ENCODE measurements at regions not wholly inside any gene's neighbourhood (a gene's known extent, or its start where the extent isn't known, plus 50 kb on each side); places are given as distances from the start of the nearest gene placed in this dataset.
"Not testable (repeated sequence)": the region's sequence is repeated elsewhere in the genome, so short reads cannot be mapped to it uniquely, and the experiment has no call there.

DNA sequence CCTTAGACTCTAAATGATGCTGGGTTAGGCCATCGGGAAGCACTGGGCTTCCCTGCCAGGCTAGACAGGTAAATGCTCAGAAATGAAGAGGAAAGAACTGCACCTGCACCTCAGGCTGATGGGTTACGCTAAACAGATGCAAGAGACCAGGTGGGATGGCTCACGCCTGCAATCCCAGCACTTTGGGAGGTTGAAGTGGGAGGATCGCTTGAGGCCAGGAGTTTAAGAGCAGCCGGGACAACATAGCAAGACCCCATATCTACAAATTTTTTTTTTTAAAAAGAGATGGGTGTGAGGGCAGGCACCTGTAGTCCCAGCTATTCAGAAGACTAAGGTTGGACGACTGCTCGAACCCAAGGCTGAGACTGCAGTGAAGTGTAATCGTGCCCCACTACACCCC lies 634.7 kb downstream of the UQCRFS1 start:
- H3K4me1 ChIP-seq = no peaks in the 10 kb centered on the region
- no peaks in the 10 kb centered on the region for H3K36me3 ChIP-seq
- intact Hi-C loops (cut with DNase I; ENCODE audit: low total_unique reads) (no loop called here), in situ Hi-C loops (cut with MboI; ENCODE audit: low sequenced_read_pairs in 4 of 4) (no loop called here)
- no peak for TF ChIP-seq CTCF (IDR thresholded peaks at IDR 0.05 in 4 of 5, conservative IDR thresholded peaks at IDR 0.05 in 1 of 5)
- TF ChIP-seq POLR2A (IDR thresholded peaks at IDR 0.05) = no peak
- no peaks in the 10 kb centered on the region for H3K9me3 ChIP-seq
- H3K4me3 ChIP-seq = no peak overlapping the region
- DNase-seq (no peak), ATAC-seq (no peak)
- H3K27ac ChIP-seq = no peak overlapping the region
- no peaks in the 10 kb centered on the region for H3K27me3 ChIP-seq

GRCh38 chr19:28577666-28578065 lies 635.3 kb downstream of the UQCRFS1 start:
- DNase-seq (no peak), ATAC-seq (no peak)
- no peak for TF ChIP-seq POLR2A (IDR thresholded peaks at IDR 0.05)
- TF ChIP-seq CTCF (IDR thresholded peaks at IDR 0.05 in 4 of 5, conservative IDR thresholded peaks at IDR 0.05 in 1 of 5) = no peak
- intact Hi-C loops (cut with DNase I; ENCODE audit: low total_unique reads) (no loop called here), in situ Hi-C loops (cut with MboI; ENCODE audit: low sequenced_read_pairs in 4 of 4) (no loop called here)
- no peak overlapping the region for H3K27ac ChIP-seq
- no peaks in the 10 kb centered on the region for H3K9me3 ChIP-seq
- no peaks in the 10 kb centered on the region for H3K36me3 ChIP-seq
- no peaks in the 10 kb centered on the region for H3K4me1 ChIP-seq
- H3K27me3 ChIP-seq = no peaks in the 10 kb centered on the region
- no peak overlapping the region for H3K4me3 ChIP-seq

- no peaks in the 10 kb centered on the region for H3K9me3 ChIP-seq
- intact Hi-C loops (cut with DNase I; ENCODE audit: low total_unique reads) = no loop called here
Measured at GRCh38 chr19:28577233-28577632, 635.7 kb downstream of the UQCRFS1 start.

GRCh38 chr19:28575816-28576215 lies 637.1 kb downstream of the UQCRFS1 start:
- no peak overlapping the region for H3K4me3 ChIP-seq
- H3K9me3 ChIP-seq = no peaks in the 10 kb centered on the region
- in situ Hi-C loops (cut with MboI; ENCODE audit: low sequenced_read_pairs in 4 of 4) = no loop called here
- H3K27me3 ChIP-seq = no peaks in the 10 kb centered on the region
- no peak overlapping the region for H3K27ac ChIP-seq
- intact Hi-C loops (cut with DNase I; ENCODE audit: low total_unique reads) = no loop called here
- no peaks in the 10 kb centered on the region for H3K4me1 ChIP-seq
- DNase-seq = no peak
- ATAC-seq = no peak
- H3K36me3 ChIP-seq = no peaks in the 10 kb centered on the region
- no peak for TF ChIP-seq CTCF (IDR thresholded peaks at IDR 0.05 in 4 of 5, conservative IDR thresholded peaks at IDR 0.05 in 1 of 5)

More at GRCh38 chr19:28577233-28577632, 635.7 kb downstream of the UQCRFS1 start:
- H3K4me1 ChIP-seq = no peaks in the 10 kb centered on the region
- H3K4me3 ChIP-seq = no peak overlapping the region
- no peak for TF ChIP-seq CTCF (IDR thresholded peaks at IDR 0.05 in 4 of 5, conservative IDR thresholded peaks at IDR 0.05 in 1 of 5)
- no peak for TF ChIP-seq POLR2A (IDR thresholded peaks at IDR 0.05)
- DNase-seq (no peak), ATAC-seq (no peak)
- H3K36me3 ChIP-seq = no peaks in the 10 kb centered on the region
- in situ Hi-C loops (cut with MboI; ENCODE audit: low sequenced_read_pairs in 4 of 4) = no loop called here
- H3K27me3 ChIP-seq = no peaks in the 10 kb centered on the region
- H3K27ac ChIP-seq = no peak overlapping the region

GRCh38 chr19:28575312-28575711 lies 637.6 kb downstream of the UQCRFS1 start:
- ATAC-seq; in situ Hi-C loops (cut with MboI; ENCODE audit: low sequenced_read_pairs in 4 of 4); H3K4me1 ChIP-seq; intact Hi-C loops (cut with DNase I; ENCODE audit: low total_unique reads); H3K27me3 ChIP-seq; H3K36me3 ChIP-seq; DNase-seq; H3K4me3 ChIP-seq; H3K27ac ChIP-seq; H3K9me3 ChIP-seq: not testable (repeated sequence)

Data from gastrocnemius medialis (tissue), 4 donors.